GM19328 (cell line): ENCODE measurements at regions not wholly inside any gene's neighbourhood (a gene's known extent, or its start where the extent isn't known, plus 50 kb on each side); places are given as distances from the start of the nearest gene placed in this dataset.
"Not testable (repeated sequence)": the region's sequence is repeated elsewhere in the genome, so short reads cannot be mapped to it uniquely, and the experiment has no call there.

ENCODE experiments used
- ATAC-seq: cut with Tn5 transposase; IDR thresholded peaks from one replicate; pipeline ENCODE4 v1.9.1; 2021; ENCODE audit warnings: mild to moderate bottlenecking, moderate library complexity; ENCODE audit not compliant: unreplicated experiment

DNA sequence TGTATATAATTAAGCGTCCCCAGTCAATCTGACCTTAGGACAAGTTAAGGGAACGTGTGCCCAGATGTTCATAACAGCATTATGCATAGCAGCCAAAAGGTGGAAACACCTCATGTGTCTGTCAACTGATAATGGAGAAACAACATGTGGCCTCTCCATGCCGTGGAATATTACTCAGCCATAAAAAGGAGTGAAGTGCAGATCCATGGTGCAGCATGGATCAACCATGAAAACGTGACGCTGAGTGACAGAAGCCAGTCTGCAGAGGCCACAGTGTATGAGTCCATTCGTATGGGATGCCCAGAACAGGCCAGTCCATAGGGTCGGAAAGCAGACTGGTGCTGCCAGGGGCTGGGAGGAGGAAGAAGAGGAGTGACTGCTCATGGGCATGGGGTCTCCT lies 161.0 kb upstream of the CIBAR2 start:
- ATAC-seq, result no peak

DNA sequence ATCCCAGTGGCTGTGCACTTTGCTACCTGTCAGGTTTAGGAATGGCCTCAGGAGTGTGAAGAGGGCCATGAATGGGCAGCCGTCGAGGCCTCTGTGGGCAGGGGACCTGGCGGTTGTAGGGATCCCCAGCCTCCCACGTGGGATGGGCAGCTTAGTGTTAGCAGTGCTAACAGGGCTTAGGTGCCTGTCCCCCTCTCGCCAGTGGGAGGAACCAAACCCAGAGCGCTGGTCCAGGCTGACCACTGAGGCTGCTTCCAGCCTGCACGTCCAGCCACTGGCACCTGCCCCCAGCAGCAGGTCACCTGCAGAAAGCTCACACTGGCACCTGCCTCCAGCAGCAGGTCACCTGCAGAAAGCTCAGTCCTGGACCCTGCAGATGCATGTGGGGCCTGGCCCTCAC lies 162.2 kb upstream of the CIBAR2 start:
- no peak for ATAC-seq

DNA sequence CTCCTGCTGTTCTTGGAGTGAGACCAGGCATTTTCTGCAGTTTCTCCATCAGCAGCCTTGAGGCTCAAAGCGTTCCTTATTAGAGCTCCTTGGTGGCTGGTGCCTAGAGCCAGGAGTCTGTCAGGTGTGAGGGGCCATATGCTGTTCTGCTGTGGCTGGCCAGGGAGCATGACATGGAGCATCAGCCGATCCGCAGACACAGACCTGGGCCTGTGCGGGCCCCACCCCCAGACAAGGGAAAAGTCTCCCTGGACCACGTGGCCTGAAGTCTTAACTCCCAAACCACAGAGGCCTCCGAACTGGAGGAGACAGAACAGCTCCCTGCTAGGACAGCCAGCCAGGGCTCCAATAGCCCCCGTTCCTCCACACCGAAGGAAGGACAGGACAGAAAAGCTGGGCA lies 162.7 kb upstream of the CIBAR2 start:
- no peak for ATAC-seq

DNA sequence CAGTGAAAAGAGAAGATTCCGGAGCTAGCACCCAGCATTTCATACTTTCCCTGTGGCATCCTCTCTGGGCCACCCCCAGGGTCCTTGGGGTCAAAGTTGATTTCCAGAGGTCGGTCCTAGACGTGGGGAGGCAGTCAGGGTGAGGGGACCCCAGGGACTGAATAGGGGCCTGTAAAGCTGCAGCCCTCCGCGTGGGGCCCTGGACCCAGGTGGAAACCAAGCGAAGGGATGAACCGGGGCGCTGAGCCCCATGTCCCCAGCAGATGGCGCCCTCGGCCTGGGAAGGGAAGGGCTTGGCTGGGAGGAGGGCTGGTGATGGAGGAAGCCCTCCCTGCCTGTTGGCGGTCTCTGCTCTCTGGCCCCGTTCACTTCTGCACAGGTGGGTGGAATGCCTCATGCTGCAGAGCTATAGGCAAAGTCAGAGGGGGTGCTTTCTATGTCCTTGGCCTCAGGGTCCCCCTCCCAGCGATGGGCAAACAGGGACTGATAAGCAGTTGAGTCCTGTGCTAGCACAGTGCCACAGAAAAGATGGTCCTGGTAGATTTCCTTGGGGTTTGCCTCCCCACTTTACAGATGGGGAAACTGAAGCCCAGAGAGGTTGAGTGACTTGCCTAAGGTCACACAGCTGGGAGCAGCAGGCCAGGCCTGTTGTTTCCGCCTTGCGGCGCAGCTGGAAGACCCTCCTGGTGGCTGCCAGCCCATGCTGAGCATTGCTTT lies 163.4 kb upstream of the CIBAR2 start:
- ATAC-seq, result no peak

DNA sequence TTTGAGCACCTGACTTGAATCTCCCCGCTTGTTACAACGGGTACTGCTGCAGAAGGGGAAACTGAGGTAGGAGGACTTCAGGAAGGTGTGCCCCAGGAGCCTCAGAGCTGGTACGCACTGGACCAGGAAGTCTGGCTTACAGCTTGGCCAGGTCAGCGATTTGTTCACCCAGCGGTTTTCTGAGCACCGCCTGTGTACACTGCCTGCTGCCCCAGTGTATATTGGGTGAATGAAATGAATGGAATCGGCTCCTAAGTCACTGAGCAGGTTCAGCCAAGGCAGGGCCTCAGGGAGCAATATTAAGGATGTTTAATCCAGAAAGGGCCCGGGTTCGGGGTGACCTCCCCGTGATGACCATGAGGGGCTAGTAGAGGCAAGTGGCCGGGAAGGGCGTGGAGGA lies 164.0 kb upstream of the CIBAR2 start:
- ATAC-seq, result no peak

- ATAC-seq, result no peak
These were observed 164.4 kb upstream of the CIBAR2 start for GRCh38 chr16:85276721-85277120.

- no peak for ATAC-seq
These were observed 166.6 kb upstream of the CIBAR2 start for GRCh38 chr16:85278839-85279238.

- ATAC-seq, result no peak
These were observed 167.1 kb upstream of the CIBAR2 start for GRCh38 chr16:85279402-85279801.

DNA sequence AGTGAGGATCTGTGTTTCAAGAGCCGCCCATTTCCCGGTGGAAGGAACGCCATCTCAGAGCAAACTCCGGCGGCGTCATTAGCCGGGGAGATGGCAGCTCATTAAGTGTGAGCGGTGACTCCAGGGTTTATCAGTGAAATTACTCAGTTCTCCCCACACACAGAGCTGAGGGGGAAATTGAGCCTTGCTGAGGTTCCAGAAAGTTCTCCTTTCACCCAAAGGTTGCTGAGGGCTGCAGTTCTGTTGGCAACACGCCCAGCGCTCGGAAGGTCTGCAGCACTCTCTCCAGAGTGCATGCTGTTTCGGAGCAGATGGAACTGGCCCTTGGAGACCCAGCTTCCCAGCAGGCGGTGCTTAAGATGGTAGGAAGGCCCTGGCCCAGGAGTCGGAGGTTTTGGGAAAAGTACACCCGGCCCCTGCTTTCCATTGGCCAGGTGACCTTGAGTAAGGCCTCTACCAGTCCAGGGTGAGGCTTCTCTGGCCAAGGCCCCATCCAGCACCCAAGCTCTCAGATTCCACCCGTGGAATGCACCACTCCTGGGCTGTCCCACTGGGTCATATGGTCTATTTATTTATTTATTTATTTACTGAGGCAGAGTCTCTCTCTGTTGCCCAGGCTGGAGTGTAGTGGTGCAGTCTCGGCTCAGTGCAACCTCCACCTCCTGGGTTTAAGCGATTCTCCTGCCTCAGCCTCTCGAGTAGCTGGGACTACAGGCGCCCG lies 167.7 kb upstream of the CIBAR2 start:
- no peak for ATAC-seq

DNA sequence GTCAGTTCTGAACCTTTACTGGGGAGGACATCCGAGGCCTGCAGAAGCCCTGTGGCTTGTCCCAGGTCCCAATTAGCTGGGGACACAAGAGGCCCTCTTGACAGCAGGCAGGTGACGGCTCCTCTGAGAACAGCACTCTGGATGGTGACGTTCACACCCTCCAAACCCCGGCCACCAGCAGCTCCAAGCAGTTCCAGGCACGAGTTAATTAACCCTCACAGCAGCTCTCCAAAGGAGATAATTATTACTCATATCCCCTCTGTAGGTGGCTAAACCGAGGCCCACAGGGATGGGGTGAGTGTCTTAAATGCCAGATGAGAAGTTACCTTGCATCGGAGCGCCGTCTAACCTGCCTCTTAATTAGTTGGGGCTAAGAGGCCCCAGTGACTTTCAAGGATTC lies 168.9 kb upstream of the CIBAR2 start:
- ATAC-seq, result no peak

- ATAC-seq, result no peak
These were observed 170.6 kb upstream of the CIBAR2 start for GRCh38 chr16:85282842-85283241.

DNA sequence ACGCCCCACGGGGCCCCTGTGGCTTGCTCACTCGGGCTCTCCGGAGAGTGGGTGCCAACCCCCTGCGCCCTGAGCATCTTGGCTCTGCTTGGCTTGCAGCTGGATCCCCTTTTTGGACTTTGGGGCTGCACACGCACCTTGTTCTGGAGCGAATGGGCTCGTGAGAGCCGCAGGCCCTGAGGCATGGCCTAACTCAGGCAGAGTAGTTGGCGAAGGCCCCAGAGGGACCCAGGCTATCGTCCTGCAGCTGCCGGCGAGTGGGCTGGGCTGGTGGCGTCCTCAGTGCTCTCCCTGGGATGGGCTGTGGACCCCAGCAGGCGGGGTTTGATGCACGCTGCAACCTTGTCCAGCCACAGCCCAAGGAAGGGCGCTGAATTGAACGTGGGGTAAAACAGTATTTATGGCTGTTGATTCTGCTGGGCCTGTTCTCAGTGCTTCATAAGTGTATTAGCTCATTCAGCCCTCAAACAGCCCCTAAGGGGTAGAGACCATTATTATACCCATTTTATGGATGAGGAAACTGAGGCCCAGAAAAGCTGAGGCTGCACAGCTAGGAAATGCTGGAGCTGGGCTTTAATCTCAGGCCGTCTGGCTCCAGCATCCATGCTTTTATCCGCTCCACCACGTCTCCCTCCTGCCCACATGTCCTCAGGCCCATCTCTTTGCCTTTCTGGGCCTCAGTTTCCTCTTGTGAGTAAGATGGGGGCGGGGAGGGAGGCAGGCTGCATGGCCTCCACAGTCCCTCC lies 171.2 kb upstream of the CIBAR2 start:
- no peak for ATAC-seq

GRCh38 chr16:85284141-85284817 lies 172.0 kb upstream of the CIBAR2 start:
- no peak for ATAC-seq

- no peak for ATAC-seq
These were observed 173.4 kb upstream of the CIBAR2 start for GRCh38 chr16:85285681-85286065.

DNA sequence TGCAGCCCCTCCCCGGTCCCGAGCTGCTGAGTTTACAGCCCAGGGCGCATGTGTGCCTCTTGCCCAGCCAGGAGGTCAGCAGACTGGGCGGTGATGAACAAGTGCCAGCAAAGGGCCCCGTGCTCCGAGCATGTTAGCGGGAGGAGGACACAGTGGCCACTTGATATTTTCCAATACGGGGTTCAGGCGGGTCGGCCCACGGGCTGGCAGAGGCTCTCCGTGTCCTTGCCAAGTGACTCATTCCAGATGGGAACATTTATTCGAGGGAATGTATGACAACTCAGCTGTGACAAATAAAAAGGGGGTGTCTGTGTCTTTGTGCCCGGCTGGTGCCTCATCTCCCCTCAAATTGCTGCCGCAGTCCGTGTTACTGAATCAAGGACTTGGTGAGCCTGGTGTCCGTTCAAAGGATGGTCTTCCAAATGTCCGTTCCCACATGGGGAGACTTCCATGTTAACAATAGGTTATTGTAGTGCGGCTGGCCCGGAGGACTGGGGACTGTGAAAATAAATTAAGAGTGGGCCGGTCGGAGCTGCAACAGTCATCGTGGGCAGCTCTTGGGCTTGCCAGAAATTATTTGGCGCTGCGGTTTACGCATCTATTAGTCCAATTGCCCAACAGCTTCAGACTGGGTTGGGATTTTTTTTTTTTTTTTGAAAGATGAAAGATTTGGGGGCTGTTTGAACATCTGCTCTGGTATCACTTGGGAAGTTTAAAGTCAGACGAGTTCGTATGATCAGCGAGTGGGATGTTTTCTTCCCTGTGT lies 174.0 kb upstream of the CIBAR2 start:
- ATAC-seq, result no peak

- no peak for ATAC-seq
These were observed 174.9 kb upstream of the CIBAR2 start for GRCh38 chr16:85286951-85287814.

- not testable (repeated sequence) for ATAC-seq
These were observed 175.5 kb upstream of the CIBAR2 start for GRCh38 chr16:85287815-85288109.

DNA sequence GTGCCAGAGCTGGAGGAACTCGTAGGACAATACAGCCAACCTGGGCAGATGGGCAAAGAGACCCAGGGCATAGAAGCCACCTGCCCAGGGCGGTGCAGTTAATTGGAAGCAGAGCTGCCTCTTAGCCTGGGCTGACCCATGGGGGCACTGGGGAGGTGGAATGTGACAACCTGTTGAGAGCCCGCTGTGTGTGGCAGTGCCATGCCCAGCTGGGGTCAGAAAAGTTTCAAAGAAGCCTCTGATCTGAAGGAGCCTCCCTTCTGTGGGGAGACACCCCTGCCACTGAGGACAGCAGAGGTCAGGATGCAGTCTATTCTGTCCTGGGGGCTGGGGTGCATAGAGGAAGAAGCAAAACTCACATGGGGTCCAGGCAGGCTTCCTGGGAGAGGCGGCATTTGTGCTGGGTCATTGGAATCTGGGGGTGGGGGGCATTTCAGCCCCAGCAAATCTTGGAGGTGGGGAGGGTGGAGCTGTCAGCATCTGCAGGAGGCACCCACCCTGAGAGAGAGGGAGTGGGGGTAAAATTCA lies 176.1 kb upstream of the CIBAR2 start:
- ATAC-seq, result no peak

DNA sequence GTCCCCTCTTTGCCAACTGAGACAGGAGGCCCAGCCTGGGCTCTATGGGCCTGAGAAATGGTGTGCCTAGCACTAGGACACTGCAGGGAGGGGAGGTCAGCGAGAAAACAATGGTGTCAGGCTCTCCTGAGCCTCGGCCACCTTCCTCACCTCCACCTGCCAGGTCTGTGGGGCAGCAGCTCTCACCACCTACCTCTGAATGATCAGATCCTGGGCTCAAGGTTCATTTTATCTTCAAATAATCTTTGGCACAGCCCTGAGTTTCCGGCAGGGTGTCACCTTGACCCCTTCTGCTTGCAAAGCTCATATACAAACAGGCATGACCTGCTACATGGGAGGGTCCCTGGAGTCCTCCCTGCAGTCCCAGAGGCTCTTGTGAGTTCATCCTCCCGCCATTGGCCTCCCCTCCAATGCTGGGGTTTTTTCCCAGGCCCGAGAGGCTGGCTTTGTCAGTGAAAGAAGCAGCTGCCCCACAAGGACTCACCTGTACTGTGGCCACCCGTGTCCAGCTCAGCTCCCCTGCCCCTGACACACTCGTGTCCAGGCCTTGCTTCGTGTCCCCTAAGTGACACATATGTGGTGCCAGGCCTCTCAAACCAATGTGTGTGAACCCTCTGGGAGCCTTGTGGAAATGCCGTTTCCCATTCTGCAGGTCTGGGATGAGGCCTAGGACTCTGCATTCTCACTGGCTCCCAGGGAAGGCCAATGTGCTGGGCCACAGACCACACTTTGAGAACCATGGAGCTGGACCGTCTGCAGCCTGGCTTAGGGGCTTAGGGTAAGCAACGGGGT lies 176.8 kb upstream of the CIBAR2 start:
- ATAC-seq, result no peak
